GM20431 (cell line): ENCODE measurements at regions not wholly inside any gene's neighbourhood (a gene's known extent, or its start where the extent isn't known, plus 50 kb on each side); places are given as distances from the start of the nearest gene placed in this dataset.

Experiments
- in situ Hi-C: fragments of 300-500 bp; cut with MseI, MboI; formaldehyde crosslinking; loops from one replicate; pipeline ENCODE4 v1.15.0; 2020; ENCODE audit warnings: low sequenced_read_pairs; ENCODE audit not compliant: unreplicated experiment

DNA sequence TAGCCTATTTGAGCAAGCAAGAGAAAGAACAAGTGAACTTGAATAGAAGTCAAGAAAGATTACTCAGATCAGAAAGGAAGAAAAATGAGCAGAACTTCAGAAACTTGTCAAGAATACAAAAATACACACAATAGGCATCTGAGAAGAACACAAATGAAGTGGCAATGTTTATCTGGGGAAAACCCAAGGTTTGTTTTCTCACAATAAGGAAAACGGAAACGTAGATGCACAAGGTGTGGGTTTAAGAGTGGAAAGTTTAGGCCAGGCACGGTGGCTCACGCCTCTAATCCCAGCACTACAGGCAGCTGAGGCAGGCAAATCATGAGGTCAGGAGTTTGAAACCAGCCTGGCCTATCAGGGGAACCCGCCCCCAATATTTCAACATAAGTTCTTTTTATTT is 159.5 kb upstream of the GYPC start:
- in situ Hi-C loops: no loop called here

- in situ Hi-C loops: no loop called here
These were observed 152.5 kb upstream of the GYPC start for GRCh38 chr2:126503476-126503875.

DNA sequence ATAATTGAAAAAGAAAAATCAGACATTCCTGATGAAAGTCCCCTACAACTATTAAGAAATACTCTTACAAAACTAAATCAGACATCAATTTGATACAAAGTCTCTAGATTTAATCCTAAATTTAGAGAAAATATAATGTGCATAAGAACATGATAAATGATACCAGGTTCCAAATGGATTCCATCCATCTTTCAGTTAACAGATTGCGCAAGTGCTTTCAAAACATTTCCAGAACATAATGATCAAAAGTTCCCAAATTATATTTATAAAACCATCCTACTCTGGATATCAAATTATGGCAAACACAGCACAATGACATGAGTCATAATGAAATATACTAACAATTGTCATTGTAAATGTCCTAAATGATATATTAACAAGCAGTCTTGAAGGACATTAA is 151.0 kb upstream of the GYPC start:
- in situ Hi-C loops: no loop called here

- in situ Hi-C loops: no loop called here
These were observed 149.2 kb upstream of the GYPC start for GRCh38 chr2:126506786-126507185.

GRCh38 chr2:126507425-126507911 is 148.5 kb upstream of the GYPC start:
- in situ Hi-C loops: no loop called here

DNA sequence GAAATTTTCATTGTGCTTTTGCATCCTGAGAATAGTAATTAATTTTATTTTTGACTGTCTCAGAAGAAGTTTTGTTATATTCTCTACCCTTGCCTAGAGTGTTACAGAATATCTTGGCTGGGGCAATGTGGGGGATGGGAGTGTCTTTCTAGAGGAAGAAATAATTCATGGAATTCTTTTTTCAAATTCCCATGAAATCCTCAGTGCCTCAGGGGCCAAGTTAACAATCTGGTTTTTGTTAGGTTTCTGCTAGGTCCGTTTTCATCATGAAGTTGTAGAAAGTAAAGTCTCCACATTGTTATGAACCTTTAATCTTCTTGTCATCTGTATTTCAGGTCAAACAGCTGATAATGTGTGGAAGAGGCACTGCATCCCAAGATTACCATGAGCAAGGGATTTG is 145.6 kb upstream of the GYPC start:
- in situ Hi-C loops: no loop called here

- in situ Hi-C loops: no loop called here
These were observed 145.0 kb upstream of the GYPC start for GRCh38 chr2:126510960-126511359.

DNA sequence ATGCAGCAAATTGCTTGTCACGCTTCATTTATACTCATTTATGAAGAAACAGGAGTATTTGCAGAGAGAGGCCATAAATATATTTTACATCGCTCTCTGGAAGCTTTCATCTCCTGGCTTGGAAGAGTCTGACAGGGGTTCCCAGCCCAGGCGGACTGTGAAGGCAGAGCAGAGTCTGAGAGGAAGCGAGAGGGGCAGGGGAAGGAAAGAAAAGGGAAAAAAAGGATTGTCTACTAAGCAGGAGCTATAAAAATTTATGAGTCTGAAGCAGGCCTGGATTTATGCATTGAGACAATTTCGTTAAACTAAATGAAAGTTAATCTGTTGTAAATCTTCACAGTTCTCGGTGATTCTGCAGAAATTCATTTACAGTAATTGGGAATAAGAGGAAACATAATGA is 143.9 kb upstream of the GYPC start:
- in situ Hi-C loops: no loop called here

DNA sequence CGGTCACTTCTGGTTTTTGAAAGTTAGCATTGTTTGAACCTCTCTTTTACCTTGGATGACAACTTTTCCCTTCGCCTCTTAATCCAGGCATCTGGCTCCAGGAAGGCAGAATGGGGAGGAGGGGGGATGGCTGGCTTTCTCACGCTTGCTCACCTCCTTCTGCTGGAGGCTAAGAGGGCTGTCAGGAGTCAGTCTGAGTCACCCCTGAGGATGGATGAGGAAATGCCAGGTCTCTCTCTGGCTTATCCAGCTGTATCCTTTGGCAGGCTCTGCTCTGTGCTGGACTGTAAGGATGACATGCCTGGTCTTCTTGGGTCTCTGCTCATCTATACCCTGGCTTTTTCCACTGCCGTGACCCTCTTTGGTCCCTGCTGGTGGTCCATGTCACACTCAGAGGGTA is 142.9 kb upstream of the GYPC start:
- in situ Hi-C loops: no loop called here

- in situ Hi-C loops: no loop called here
These were observed 140.5 kb upstream of the GYPC start for GRCh38 chr2:126515471-126515870.

- in situ Hi-C loops: no loop called here
These were observed 137.8 kb upstream of the GYPC start for GRCh38 chr2:126518196-126518595.

- in situ Hi-C loops: loop anchor here (10.0 kb wide), 1 partner anchor 247 kb away; no protein-coding TSS in a partner anchor
These were observed 128.0 kb upstream of the GYPC start for GRCh38 chr2:126527836-126528490.

- in situ Hi-C loops: no loop called here
These were observed 124.9 kb upstream of the GYPC start for GRCh38 chr2:126531029-126531428.

DNA sequence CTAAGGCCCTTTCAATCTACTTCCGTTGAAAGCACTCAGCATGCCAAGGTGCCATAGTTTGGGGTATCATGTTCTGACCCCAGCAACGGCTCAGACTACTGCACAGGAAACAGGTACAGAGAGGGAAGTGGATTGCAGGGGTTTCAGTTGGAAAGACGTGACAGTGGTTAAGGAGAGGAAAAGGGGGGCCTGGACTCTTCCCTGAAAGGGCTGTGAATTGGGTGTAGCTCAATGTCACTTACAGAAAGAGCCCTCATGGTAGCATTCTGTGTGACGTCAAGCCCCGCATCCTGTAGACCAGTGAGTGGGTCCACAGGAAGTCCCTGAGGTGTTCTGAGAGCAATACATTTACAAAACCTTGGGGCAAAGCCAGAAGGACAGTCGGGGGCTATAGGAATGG is 121.5 kb upstream of the GYPC start:
- in situ Hi-C loops: no loop called here

DNA sequence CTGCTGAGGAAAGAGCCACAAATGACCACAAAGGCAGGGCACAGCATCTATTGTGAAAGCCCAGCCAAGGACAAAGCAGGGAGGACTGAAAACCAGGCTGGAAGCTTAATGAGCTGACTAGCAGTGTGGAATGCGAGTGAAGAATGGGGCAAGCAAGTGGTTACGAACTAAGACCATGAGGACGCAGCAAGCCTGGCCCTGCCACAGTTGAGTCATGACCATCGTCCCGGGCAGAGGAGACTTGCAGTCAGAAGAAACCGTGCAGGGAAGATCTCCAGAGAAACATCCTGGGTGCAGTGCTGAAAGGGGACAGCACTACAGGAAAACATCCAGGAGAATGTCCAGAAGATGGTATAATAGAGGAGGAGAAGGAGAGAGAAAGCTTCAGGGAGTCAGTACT is 120.5 kb upstream of the GYPC start:
- in situ Hi-C loops: no loop called here

DNA sequence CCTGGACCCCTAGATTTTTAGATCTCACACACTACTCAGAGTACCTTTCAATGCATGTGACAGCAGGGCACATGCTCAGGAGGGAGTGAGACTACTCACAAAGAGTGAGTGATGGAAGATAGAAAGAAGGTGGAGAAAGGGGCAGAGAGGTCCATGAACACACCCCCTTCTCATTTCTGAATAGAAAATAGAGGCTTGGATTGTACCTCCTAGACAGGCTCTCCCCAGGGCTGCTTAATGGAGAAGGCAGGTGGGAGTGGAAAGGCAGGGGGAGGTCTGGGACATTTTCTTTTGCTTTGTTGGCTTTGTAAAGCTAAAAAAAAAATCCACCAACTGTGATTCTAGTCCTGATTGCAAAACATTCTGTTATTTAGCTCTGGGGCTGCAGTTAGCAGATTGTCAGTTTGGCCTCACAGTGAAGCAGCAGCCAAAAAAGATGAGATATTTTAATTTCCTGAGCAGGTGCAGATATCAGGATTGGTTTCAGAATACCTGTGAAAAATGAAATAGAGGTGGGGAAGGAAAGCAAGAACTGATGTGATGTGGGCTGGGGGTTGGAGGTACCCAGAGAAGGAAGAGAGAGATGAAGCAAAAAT is 119.3 kb upstream of the GYPC start:
- in situ Hi-C loops: no loop called here

DNA sequence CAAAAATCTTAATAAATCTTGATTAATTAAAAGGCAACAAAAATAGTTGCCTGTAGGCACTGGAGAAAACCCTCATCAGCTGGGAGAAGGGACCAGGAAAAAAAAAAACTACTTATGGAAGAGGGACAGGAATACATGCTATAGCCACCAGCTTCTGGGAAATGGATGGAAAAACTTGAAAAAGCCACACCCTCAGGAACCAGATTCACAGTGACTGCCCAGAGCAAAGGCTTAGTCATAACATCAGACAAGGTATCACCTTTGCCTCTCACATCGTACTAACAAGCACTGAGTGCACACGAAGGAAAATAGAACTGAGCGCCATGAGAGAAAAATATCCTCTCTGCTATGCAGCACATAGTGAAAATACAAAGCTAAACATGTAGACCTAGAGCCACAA is 116.9 kb upstream of the GYPC start:
- in situ Hi-C loops: no loop called here

- in situ Hi-C loops: no loop called here
These were observed 113.7 kb upstream of the GYPC start for GRCh38 chr2:126542247-126542646.

DNA sequence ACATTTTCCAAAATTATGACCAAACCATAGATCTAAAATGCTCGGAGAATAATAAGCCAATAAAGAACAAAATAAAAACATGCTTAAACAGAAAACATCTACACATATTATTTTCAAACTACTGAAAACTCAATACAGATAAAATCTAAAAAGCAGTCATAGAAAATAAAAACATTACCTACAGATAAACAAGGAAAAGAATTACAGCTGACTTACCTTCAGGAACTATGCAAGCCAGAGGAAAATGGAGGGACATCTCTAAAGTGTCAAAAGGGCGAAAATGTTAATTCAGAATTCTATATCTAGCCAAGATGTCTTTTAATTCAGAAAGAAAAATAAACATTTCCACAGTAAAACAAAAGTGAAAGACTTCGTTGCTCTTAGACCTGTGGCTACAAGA is 112.9 kb upstream of the GYPC start:
- in situ Hi-C loops: no loop called here

DNA sequence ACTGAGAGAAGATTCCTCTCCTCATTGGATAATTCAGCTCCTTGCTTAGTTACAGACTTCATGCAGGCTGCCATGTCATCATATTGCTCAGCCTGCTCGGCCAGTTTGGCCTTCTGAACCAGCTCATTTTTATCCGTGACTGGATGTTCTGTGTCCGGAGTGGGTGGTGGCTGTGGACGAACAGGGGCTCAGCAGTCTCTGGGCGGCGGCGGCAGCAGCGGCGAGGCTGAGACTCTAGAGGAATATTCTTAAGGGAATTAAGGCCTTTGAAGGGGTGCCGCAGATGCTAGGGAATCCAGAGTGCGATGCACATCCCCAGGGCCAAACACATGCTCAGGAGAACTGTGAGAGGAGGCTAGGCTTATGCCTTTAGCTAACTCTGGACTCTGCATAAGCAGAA is 97.9 kb upstream of the GYPC start:
- in situ Hi-C loops: no loop called here

DNA sequence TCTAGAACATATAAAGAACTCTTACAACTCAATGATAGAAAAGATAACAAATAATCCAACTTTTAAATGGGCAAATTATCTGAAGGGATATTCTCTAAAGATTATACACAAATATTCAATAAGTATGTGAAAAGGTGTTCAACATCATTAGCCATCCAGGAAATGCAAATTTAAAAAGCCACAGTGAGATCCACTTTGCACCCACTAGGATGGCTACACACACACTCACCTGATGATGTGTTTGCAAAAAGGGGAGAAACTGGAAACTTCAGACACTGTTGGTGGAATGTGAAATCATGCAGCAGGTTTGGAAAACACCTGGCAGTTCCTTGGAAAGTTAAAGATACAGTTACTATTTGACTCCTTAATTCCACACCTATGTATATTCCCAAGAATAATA is 87.2 kb upstream of the GYPC start:
- in situ Hi-C loops: no loop called here

DNA sequence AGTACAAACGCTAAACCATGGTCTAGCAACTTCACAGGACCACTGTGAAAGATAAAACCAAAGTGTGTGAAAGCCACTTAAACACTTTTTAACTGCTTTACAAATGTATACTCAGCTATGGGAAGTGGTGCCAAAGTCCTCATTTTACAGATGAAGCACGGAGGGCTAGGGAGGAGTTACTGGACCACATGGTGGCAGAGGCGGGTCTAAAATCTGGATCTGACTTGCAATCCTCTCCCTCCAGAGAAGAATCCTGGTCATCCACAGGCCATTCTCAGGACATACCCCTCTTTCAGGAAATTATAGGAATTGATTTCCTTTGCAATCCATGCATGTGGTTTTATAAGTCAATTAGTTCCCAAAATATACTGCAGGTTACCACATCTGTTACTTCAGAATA is 84.6 kb upstream of the GYPC start:
- in situ Hi-C loops: no loop called here
